ENCODE measurements at regions not wholly inside any gene's neighbourhood (a gene's known extent, or its start where the extent isn't known, plus 50 kb on each side); places are given as distances from the start of the nearest gene placed in this dataset.

- no peak for TF ChIP-seq EZH2 (IDR thresholded peaks at IDR 0.05; ENCODE audit: borderline replicate concordance, insufficient read depth, low read depth, low read length, poor library complexity, severe bottlenecking)
- no peak for TF ChIP-seq CTCF (IDR thresholded peaks at IDR 0.05)
- no peak for ATAC-seq (ENCODE audit: low read depth)
- CTCF ChIA-PET, result interaction anchor here (1.2 kb wide), 1 partner anchor 38 kb away, joined by 3 read pairs; no protein-coding TSS in a partner anchor
Measured at GRCh38 chr5:10894445-10895054, 133.5 kb upstream of the DAP start.

GRCh38 chr5:10892911-10893215, 131.8 kb upstream of the DAP start:
- Histone ChIP-seq H4K20me1 (ENCODE audit: control insufficient read depth, insufficient read depth, low read length, poor library complexity, severe bottlenecking) (no peaks in the 10 kb centered on the region), H3K9ac (ENCODE audit: low read length) (no peak overlapping the region), H3K4me2 (replicated peaks; ENCODE audit: low read depth, low read length, poor library complexity, severe bottlenecking) (no peak overlapping the region), H3K4me3 (ENCODE audit: control extremely low read depth in 1 of 5, extremely low read depth in 1 of 5, insufficient read depth in 1 of 5, low read depth in 2 of 5, low read length in 4 of 5) (no peak overlapping the region), H3K36me3 (replicated peaks in 1 of 2; ENCODE audit: control extremely low read depth in 1 of 2, control insufficient read depth in 1 of 2, extremely low read depth in 1 of 2, insufficient read depth in 2 of 2, low read length in 1 of 2) (no peaks in the 10 kb centered on the region), H3K9me3 (ENCODE audit: control extremely low read depth in 1 of 3, control insufficient read depth in 2 of 3, insufficient read depth in 1 of 3, low read length in 2 of 3) (peaks cover 0 to 6% (median 4%) of the 10 kb centered on the region in 3 donors), H3K27ac (ENCODE audit: low read length in 2 of 2) (no peak overlapping the region), H2AFZ (ENCODE audit: insufficient read depth, low read depth, low read length, poor library complexity, severe bottlenecking) (no peak overlapping the region), H3K79me2 (ENCODE audit: control insufficient read depth, insufficient read depth, low read length) (no peaks in the 10 kb centered on the region), H3K4me1 (ENCODE audit: control insufficient read depth in 2 of 2, insufficient read depth in 2 of 2, low read length in 2 of 2) (no peaks in the 10 kb centered on the region), H3K27me3 (replicated peaks in 1 of 4; ENCODE audit: control extremely low read depth in 1 of 4, control insufficient read depth in 3 of 4, insufficient read depth in 4 of 4, low read length in 3 of 4) (no peaks in the 10 kb centered on the region)
- H3K27me3 Mint-ChIP-seq, result peaks cover 7% of the 10 kb centered on the region
- no peak for TF ChIP-seq CTCF (IDR thresholded peaks at IDR 0.05)
- TF ChIP-seq EZH2 (IDR thresholded peaks at IDR 0.05; ENCODE audit: borderline replicate concordance, insufficient read depth, low read depth, low read length, poor library complexity, severe bottlenecking), result no peak
- DNase-seq (no peak), ATAC-seq (ENCODE audit: low read depth) (no peak)
- no peak overlapping the region for H3K27ac Mint-ChIP-seq
- H3K4me1 Mint-ChIP-seq, result no peaks in the 10 kb centered on the region
- intact Hi-C loops (cut with micrococcal nuclease), result no loop called here
- CTCF ChIA-PET, result no interaction called here
- 100% methylated on average over 3 of the region's 4 CpGs for WGBS (ENCODE audit: insufficient coverage)
- peaks cover 3% of the 10 kb centered on the region for H3K9me3 Mint-ChIP-seq (ENCODE audit: insufficient read depth)
- H3K4me3 Mint-ChIP-seq, result no peak overlapping the region
- POLR2A ChIA-PET, result no interaction called here

More at GRCh38 chr5:10894445-10895054, 133.5 kb upstream of the DAP start:
- intact Hi-C loops (cut with micrococcal nuclease), result no loop called here
- Histone ChIP-seq H3K36me3 (replicated peaks in 1 of 2; ENCODE audit: control extremely low read depth in 1 of 2, control insufficient read depth in 1 of 2, extremely low read depth in 1 of 2, insufficient read depth in 2 of 2, low read length in 1 of 2) (no peaks in the 10 kb centered on the region), H3K27ac (ENCODE audit: low read length in 2 of 2) (no peak overlapping the region), H4K20me1 (ENCODE audit: control insufficient read depth, insufficient read depth, low read length, poor library complexity, severe bottlenecking) (no peaks in the 10 kb centered on the region), H3K9ac (ENCODE audit: low read length) (no peak overlapping the region), H3K4me1 (ENCODE audit: control insufficient read depth in 2 of 2, insufficient read depth in 2 of 2, low read length in 2 of 2) (no peaks in the 10 kb centered on the region), H3K9me3 (ENCODE audit: control extremely low read depth in 1 of 3, control insufficient read depth in 2 of 3, insufficient read depth in 1 of 3, low read length in 2 of 3) (peaks cover 0 to 6% (median 4%) of the 10 kb centered on the region in 3 donors), H3K4me3 (ENCODE audit: control extremely low read depth in 1 of 5, extremely low read depth in 1 of 5, insufficient read depth in 1 of 5, low read depth in 2 of 5, low read length in 4 of 5) (no peak overlapping the region), H3K27me3 (replicated peaks in 1 of 4; ENCODE audit: control extremely low read depth in 1 of 4, control insufficient read depth in 3 of 4, insufficient read depth in 4 of 4, low read length in 3 of 4) (no peaks in the 10 kb centered on the region), H3K4me2 (replicated peaks; ENCODE audit: low read depth, low read length, poor library complexity, severe bottlenecking) (no peak overlapping the region), H3K79me2 (ENCODE audit: control insufficient read depth, insufficient read depth, low read length) (no peaks in the 10 kb centered on the region), H2AFZ (ENCODE audit: insufficient read depth, low read depth, low read length, poor library complexity, severe bottlenecking) (no peak overlapping the region)
- no peaks in the 10 kb centered on the region for H3K4me1 Mint-ChIP-seq
- 92% methylated on average over 7 of the region's 9 CpGs for WGBS (ENCODE audit: insufficient coverage)
- no peak overlapping the region for H3K27ac Mint-ChIP-seq
- H3K4me3 Mint-ChIP-seq, result no peak overlapping the region
- no peak for DNase-seq
- peaks cover 13% of the 10 kb centered on the region for H3K27me3 Mint-ChIP-seq
- POLR2A ChIA-PET, result no interaction called here
- peaks cover 3% of the 10 kb centered on the region for H3K9me3 Mint-ChIP-seq (ENCODE audit: insufficient read depth)
